K562 (cell line): ENCODE measurements at regions not wholly inside any gene's neighbourhood (a gene's known extent, or its start where the extent isn't known, plus 50 kb on each side); places are given as distances from the start of the nearest gene placed in this dataset.

Source experiments
- ATAC-seq: fragments of 200-7000 bp; cut with Tn5 transposase; 3 replicates; pipeline ENCODE4 v1.9.1; 2020; ENCODE audit warnings: moderate library complexity
- BruUV-seq: library from RNA; stranded (reverse); fragments of 400-500 nt; replicated peaks from 2 replicates; lab custom pipeline; 2021; lab: Mats Ljungman, UMichigan
- CTCF ChIA-PET: fragments of 300-600 bp; formaldehyde crosslinking; extraction: SDS; loops from one replicate; lab custom pipeline; 2021; ENCODE audit warnings: low intra/inter-chr PET ratio; lab: Yijun Ruan, JAX
- POLR2A ChIA-PET: fragments of 300-600, 350-650 bp; sonication (Branson Sonifier 250); formaldehyde crosslinking; extraction: SDS; loops from one replicate; lab custom pipeline; 2021; ENCODE audit warnings: antibody characterized with exemption, inconsistent platforms; lab: Yijun Ruan, JAX
- DNase-seq, 4 experiments: peaks; one replicate each; pipeline versions ENCODE4 v3.0.0 to v3.0.0-alpha.2; 2011 to 2018; ENCODE audit warnings: low spot score in 3 of 4, mixed read lengths in 3 of 4; ENCODE audit errors: extremely low read depth in 1 of 4
- FAIRE-seq: peaks from 2 replicates; lab custom pipeline; 2011; peaks lifted over from hg19 to GRCh38; lab: Jason Lieb, UNC
- H2AFZ ChIP-seq: 2 replicates; pipeline ENCODE4 v1.6.0; 2011; ENCODE audit warnings: low read depth, low read length, control low read depth, inconsistent platforms
- H3K27ac ChIP-seq: fragments of 200-600 bp; 3 replicates; pipeline ENCODE4 v1.8.0; 2011; ENCODE audit warnings: low read depth, mild to moderate bottlenecking, control low read depth, inconsistent platforms, low read length, moderate library complexity, mixed read lengths; ENCODE audit errors: extremely low read depth
- H3K27me3 ChIP-seq, 2 experiments: fragments of 300-600 bp in 1 of 2; 2 replicates in 1 of 2; 3 replicates in 1 of 2; pipeline versions ENCODE4 v1.6.0 to v1.8.0; 2011; ENCODE audit warnings: inconsistent platforms in 2 of 2, low read length in 2 of 2, mild to moderate bottlenecking in 1 of 2, mixed read lengths in 1 of 2, moderate library complexity in 1 of 2; ENCODE audit not compliant: control insufficient read depth in 2 of 2, insufficient read depth in 2 of 2
- H3K36me3 ChIP-seq: fragments of 300-600 bp; 3 replicates; pipeline ENCODE4 v1.8.0; 2011; ENCODE audit warnings: mild to moderate bottlenecking, low read length, inconsistent platforms; ENCODE audit not compliant: control insufficient read depth, insufficient read depth
- H3K4me1 ChIP-seq, 2 experiments: fragments of 200-600 bp in 1 of 2; replicated peaks in 1 of 2; 2 replicates in 1 of 2; 3 replicates in 1 of 2; pipeline versions ENCODE4 v1.5.1 to v1.8.0; 2011; ENCODE audit warnings: inconsistent platforms in 2 of 2, low read length in 2 of 2, mild to moderate bottlenecking in 1 of 2, mixed read lengths in 1 of 2, moderate library complexity in 1 of 2; ENCODE audit not compliant: control insufficient read depth in 2 of 2, insufficient read depth in 2 of 2
- H3K4me2 ChIP-seq: 2 replicates; pipeline ENCODE4 v1.6.1; 2011; ENCODE audit warnings: low read length, control low read depth, inconsistent platforms, mixed read lengths; ENCODE audit not compliant: insufficient read depth
- H3K4me3 ChIP-seq: fragments of 200-600 bp; sonication (generic), shearing (Covaris generic); 2 replicates; pipeline ENCODE4 v1.5.1; 2016; ENCODE audit warnings: control low read depth, inconsistent platforms
- H3K79me2 ChIP-seq: fragments of 200-600 bp; 3 replicates; pipeline ENCODE4 v1.8.0; 2011; ENCODE audit warnings: low read length, inconsistent platforms; ENCODE audit not compliant: control insufficient read depth, insufficient read depth
- H3K9ac ChIP-seq, 2 experiments: 2 replicates each; pipeline versions ENCODE4 v1.6.0 to v1.6.1; 2011; ENCODE audit warnings: low read depth in 2 of 2, low read length in 2 of 2, control low read depth in 1 of 2, inconsistent platforms in 1 of 2, mild to moderate bottlenecking in 1 of 2, mixed read lengths in 1 of 2; ENCODE audit not compliant: insufficient read depth in 1 of 2
- H3K9me1 ChIP-seq: one replicate; pipeline ENCODE4 v1.6.0; 2011; ENCODE audit warnings: inconsistent platforms, mild to moderate bottlenecking, low read length, moderate library complexity; ENCODE audit not compliant: control insufficient read depth, insufficient read depth
- H3K9me3 ChIP-seq: replicated peaks from 2 replicates; pipeline ENCODE4 v1.5.1; 2011; ENCODE audit warnings: low read depth, low read length, inconsistent platforms; ENCODE audit not compliant: control insufficient read depth, insufficient read depth
- H4K20me1 ChIP-seq: replicated peaks from 2 replicates; pipeline ENCODE4 v1.6.1; 2011; ENCODE audit warnings: low read length, inconsistent platforms, mixed read lengths; ENCODE audit not compliant: control insufficient read depth, insufficient read depth
- ARID1B ChIP-seq: fragments of 450-650 bp; IDR thresholded peaks from 2 replicates; pipeline ENCODE4 v1.6.1; 2016; ENCODE audit warnings: antibody characterized with exemption, mild to moderate bottlenecking, inconsistent platforms
- E4F1 ChIP-seq: fragments of 250-450 bp; sonication (Bioruptor Pico); IDR thresholded peaks from 2 replicates; pipeline ENCODE4 v1.5.0; 2021; ENCODE audit warnings: mild to moderate bottlenecking, borderline replicate concordance
- FOSL1 ChIP-seq: fragments of 200-800 bp; sonication (Bioruptor generic); conservative IDR thresholded peaks from 2 replicates; pipeline ENCODE4 v1.6.1; 2016; ENCODE audit warnings: missing genetic modification characterization, missing compliant biosample characterization
- HNRNPH1 ChIP-seq: fragments of 200-400 bp; formaldehyde crosslinking; optimal IDR thresholded peaks from 2 replicates; pipeline ENCODE3; 2017; ENCODE audit warnings: low read depth, mild to moderate bottlenecking, low read length, moderate library complexity
- MIER1 ChIP-seq: fragments of 450-650 bp; IDR thresholded peaks from 2 replicates; pipeline ENCODE4 v1.6.1; 2016; ENCODE audit warnings: antibody characterized with exemption, mild to moderate bottlenecking, low read depth
- NCOR1 ChIP-seq: fragments of 450-650 bp; IDR thresholded peaks from 2 replicates; pipeline ENCODE4 v1.6.1; 2016; ENCODE audit warnings: mild to moderate bottlenecking, moderate library complexity
- SMAD4 ChIP-seq: fragments of 250-450 bp; sonication (Bioruptor Pico); conservative IDR thresholded peaks from 2 replicates; pipeline ENCODE4 v1.8.0; 2021; ENCODE audit warnings: inconsistent platforms, mild to moderate bottlenecking, moderate library complexity
- ZBTB17 ChIP-seq: fragments of 450-650 bp; formaldehyde crosslinking; IDR thresholded peaks from 2 replicates; pipeline ENCODE4 v1.4.0; 2020; ENCODE audit warnings: mild to moderate bottlenecking
- ZNF57 ChIP-seq: fragments of 450-650 bp; formaldehyde crosslinking; IDR thresholded peaks from 2 replicates; pipeline ENCODE4 v1.4.0; 2020; ENCODE audit warnings: mild to moderate bottlenecking, moderate library complexity
- WGBS: fragments of 100-300 bp; shearing (Covaris generic); methylation state at CpG from one replicate; pipeline ENCODE4 v1.1.6; 2016; ENCODE audit warnings: low coverage, mixed read lengths; ENCODE audit not compliant: insufficient coverage; ENCODE audit errors: missing lambda C conversion rate; 5-methylcytosine and 5-hydroxymethylcytosine counted together
- in situ Hi-C: fragments of 300-500 bp; cut with MboI; formaldehyde crosslinking; loops from 4 replicates; pipeline ENCODE4 v1.15.0; 2018; ENCODE audit warnings: inconsistent platforms, mixed read lengths
- intact Hi-C: fragments of 100-400 bp; cut with micrococcal nuclease; formaldehyde crosslinking; loops from 2 replicates; pipeline ENCODE4 v1.14.2; 2022
- TF ChIP-seq, protein P1 (sequence below): fragments of 450-650 bp; IDR thresholded peaks from 2 replicates; pipeline ENCODE4 v1.6.1; 2018; ENCODE audit warnings: mild to moderate bottlenecking, low read depth; ENCODE audit not compliant: partially characterized antibody

GRCh38 chr1:172926070-172926469 is 124.7 kb downstream of the TNFSF18 start:
- Histone ChIP-seq H3K27me3 (no peaks in the 10 kb centered on the region), H3K4me2 (no peak overlapping the region), H2AFZ (peak overlapping the region; percentile 65; the same call in 1 of the 2 replicates), H3K9me3 (no peaks in the 10 kb centered on the region), H3K4me1 (peaks cover 0 to 15% of the 10 kb centered on the region in 2 experiments; a peak in 3 of 5 replicates), H3K27ac (peak overlapping the region; percentile 18; the same call in 1 of the 3 replicates), H3K9me1 (no peaks in the 10 kb centered on the region), H3K79me2 (no peaks in the 10 kb centered on the region), H3K36me3 (no peaks in the 10 kb centered on the region), H3K4me3 (no peak overlapping the region), H4K20me1 (no peaks in the 10 kb centered on the region), H3K9ac (no peak overlapping the region)
- ATAC-seq (no peak), FAIRE-seq (no peak), DNase-seq (peak in 1 of 4 experiments; percentile 7)
- WGBS: 16% methylated on average over 2 of the region's 2 CpGs
- ChIA-PET POLR2A (interaction anchor here (0.6 kb wide), 1 partner anchor 1057 kb away, joined by 3 read pairs; no protein-coding TSS in a partner anchor), CTCF (no interaction called here)
- in situ Hi-C loops: no loop called here
- intact Hi-C loops: no loop called here
- no TSS peak for BruUV-seq
- TF ChIP-seq MIER1 (no peak), SMAD4 (CRISPR knock-in tag) (0 out of 2 replicates have a peak, but pooled peaks have one; percentile 47), ARID1B (0 out of 2 replicates have a peak, but pooled peaks have one; percentile 18), ZBTB17 (0 out of 2 replicates have a peak, but pooled peaks have one; percentile 31), HNRNPH1 (no peak), NCOR1 (peak; percentile 15; the same call in 1 of the 2 replicates), E4F1 (peak; percentile 57; the same call in 1 of the 2 replicates), FOSL1 (tag) (0 out of 2 replicates have a peak, but pooled peaks have one; percentile 19), ZNF57 (CRISPR knock-in tag) (0 out of 2 replicates have a peak, but pooled peaks have one; percentile 40)
- TF ChIP-seq, protein P1, sequence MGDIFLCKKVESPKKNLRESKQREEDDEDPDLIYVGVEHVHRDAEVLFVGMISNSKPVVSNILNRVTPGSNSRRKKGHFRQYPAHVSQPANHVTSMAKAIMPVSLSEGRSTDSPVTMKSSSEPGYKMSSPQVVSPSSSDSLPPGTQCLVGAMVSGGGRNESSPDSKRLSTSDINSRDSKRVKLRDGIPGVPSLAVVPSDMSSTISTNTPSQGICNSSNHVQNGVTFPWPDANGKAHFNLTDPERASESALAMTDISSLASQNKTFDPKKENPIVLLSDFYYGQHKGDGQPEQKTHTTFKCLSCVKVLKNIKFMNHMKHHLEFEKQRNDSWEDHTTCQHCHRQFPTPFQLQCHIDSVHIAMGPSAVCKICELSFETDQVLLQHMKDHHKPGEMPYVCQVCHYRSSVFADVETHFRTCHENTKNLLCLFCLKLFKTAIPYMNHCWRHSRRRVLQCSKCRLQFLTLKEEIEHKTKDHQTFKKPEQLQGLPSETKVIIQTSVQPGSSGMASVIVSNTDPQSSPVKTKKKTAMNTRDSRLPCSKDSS: no peak
